Chondrocyte (in vitro differentiated cells): ENCODE measurements at regions not wholly inside any gene's neighbourhood (a gene's known extent, or its start where the extent isn't known, plus 50 kb on each side); places are given as distances from the start of the nearest gene placed in this dataset.

ENCODE experiments used
- DNase-seq: peaks from one replicate; pipeline ENCODE4 v3.0.0; 2021; ENCODE audit warnings: mixed read lengths, low spot score
- H3K27ac Mint-ChIP-seq: one replicate; pipeline ENCODE4 v1.8.0; 2021; ENCODE audit warnings: mild to moderate bottlenecking, moderate library complexity, mixed read lengths; ENCODE audit not compliant: unreplicated experiment
- H3K27me3 Mint-ChIP-seq: 2 replicates; pipeline ENCODE4 v1.8.0; 2021; ENCODE audit warnings: low read depth, mixed read lengths
- H3K36me3 Mint-ChIP-seq: 2 replicates; pipeline ENCODE4 v1.8.0; 2021; ENCODE audit warnings: low read depth, mixed read lengths
- H3K4me1 Mint-ChIP-seq: 2 replicates; pipeline ENCODE4 v1.8.0; 2021; ENCODE audit warnings: low read depth, mild to moderate bottlenecking, mixed read lengths
- H3K4me3 Mint-ChIP-seq: one replicate; pipeline ENCODE4 v1.8.0; 2021; ENCODE audit warnings: mild to moderate bottlenecking, moderate library complexity, mixed read lengths; ENCODE audit not compliant: unreplicated experiment
- H3K9me3 Mint-ChIP-seq: 2 replicates; pipeline ENCODE4 v1.8.0; 2021; ENCODE audit warnings: low read depth, mixed read lengths
- TF ChIP-seq, protein P1 (sequence below): fragments of 200-600 bp; sonication (generic); IDR thresholded peaks from 2 replicates; pipeline ENCODE4 v1.5.0; 2021; ENCODE audit warnings: antibody characterized with exemption, mild to moderate bottlenecking, moderate library complexity

DNA sequence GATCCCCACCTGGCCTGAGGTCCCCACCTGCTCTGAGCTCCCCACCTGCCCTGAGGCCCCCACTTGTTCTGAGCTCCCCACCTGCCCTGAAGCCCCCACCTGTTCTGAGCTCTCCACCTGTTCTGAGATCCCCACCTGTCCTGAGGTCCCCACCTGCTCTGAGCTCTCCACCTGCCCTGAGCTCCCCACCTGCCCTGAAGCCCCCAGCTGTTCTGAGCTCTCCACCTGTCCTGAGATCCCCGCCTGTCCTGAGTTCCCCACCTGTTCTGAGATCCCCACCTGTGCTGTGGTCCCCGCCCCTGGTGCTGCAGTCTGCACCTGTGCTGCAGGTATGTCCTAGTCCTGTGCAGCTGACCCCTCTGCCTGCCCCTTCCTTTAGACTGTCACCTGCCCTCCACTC lies 561.6 kb downstream of the TCERG1L start:
- Mint-ChIP-seq H3K4me3 (no peak overlapping the region), H3K27me3 (no peaks in the 10 kb centered on the region), H3K4me1 (no peaks in the 10 kb centered on the region), H3K9me3 (peaks cover 37% of the 10 kb centered on the region), H3K36me3 (no peaks in the 10 kb centered on the region), H3K27ac (no peak overlapping the region)
- DNase-seq, result peak; percentile 71
- TF ChIP-seq, protein P1, sequence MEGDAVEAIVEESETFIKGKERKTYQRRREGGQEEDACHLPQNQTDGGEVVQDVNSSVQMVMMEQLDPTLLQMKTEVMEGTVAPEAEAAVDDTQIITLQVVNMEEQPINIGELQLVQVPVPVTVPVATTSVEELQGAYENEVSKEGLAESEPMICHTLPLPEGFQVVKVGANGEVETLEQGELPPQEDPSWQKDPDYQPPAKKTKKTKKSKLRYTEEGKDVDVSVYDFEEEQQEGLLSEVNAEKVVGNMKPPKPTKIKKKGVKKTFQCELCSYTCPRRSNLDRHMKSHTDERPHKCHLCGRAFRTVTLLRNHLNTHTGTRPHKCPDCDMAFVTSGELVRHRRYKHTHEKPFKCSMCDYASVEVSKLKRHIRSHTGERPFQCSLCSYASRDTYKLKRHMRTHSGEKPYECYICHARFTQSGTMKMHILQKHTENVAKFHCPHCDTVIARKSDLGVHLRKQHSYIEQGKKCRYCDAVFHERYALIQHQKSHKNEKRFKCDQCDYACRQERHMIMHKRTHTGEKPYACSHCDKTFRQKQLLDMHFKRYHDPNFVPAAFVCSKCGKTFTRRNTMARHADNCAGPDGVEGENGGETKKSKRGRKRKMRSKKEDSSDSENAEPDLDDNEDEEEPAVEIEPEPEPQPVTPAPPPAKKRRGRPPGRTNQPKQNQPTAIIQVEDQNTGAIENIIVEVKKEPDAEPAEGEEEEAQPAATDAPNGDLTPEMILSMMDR, result no peak

DNA sequence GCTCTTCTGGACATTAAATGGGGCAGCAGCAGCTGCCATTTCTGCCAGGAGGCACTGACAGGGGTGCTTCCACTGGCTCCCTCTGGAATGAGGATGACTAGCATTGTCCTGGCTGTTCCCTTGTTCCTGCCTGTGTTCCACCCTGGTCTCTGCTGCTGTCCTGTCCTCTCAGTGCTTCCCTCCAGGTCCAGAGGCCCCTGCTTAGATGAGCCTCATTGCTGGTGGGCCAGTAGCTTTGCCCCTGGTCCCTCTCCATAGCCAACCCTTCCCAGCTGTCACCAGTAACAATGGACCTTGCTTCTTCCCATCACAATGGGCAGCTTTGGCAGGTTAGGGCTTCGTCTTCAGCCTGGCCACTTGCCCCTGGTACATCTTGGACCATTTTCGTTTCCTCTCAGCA lies 561.1 kb downstream of the TCERG1L start:
- Mint-ChIP-seq H3K9me3 (peaks cover 41% of the 10 kb centered on the region), H3K4me1 (no peaks in the 10 kb centered on the region), H3K27me3 (no peaks in the 10 kb centered on the region), H3K27ac (no peak overlapping the region), H3K36me3 (no peaks in the 10 kb centered on the region), H3K4me3 (no peak overlapping the region)
- DNase-seq, result peak; percentile 28
- TF ChIP-seq, protein P1, result no peak

DNA sequence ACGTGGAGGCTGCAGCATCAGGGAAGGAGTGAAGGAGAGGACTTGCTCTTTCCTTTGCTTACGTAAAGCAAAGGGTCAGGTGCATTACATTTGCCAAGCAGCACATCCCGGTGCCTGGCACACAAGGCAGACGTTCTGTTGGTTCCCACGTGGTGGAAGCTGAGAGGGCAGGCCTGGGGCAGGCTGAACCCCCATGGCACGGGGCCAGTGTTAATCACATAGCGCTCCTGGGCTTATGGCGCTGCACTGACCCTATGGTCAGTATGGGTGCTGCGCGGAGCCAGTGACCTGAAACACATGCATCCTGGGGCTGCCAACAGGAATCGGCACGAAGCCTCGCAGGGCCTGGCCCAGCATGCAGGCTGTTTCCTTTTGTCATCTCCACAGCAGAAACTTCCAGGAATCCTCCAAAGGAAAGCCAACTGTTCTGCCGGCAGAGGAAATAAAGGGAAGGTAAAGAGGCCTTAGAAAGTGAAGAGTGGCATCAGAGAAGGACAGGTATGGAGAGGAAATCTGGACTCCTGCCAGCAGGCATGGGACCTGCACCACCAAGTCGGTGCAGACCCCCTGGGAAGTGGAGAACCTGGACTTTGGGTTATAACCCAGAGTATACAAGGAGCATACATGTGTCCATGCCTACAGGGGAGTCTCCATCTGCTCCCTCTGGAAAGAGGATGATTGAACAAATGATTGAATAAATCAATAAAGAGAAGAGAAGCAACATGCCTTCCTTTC lies 560.2 kb downstream of the TCERG1L start:
- TF ChIP-seq, protein P1, result no peak
- no peaks in the 10 kb centered on the region for H3K4me1 Mint-ChIP-seq
- DNase-seq, result peak; percentile 68
- no peak overlapping the region for H3K27ac Mint-ChIP-seq
- H3K9me3 Mint-ChIP-seq, result peaks cover 46% of the 10 kb centered on the region
- H3K4me3 Mint-ChIP-seq, result no peak overlapping the region
- no peaks in the 10 kb centered on the region for H3K27me3 Mint-ChIP-seq
- H3K36me3 Mint-ChIP-seq, result no peaks in the 10 kb centered on the region

DNA sequence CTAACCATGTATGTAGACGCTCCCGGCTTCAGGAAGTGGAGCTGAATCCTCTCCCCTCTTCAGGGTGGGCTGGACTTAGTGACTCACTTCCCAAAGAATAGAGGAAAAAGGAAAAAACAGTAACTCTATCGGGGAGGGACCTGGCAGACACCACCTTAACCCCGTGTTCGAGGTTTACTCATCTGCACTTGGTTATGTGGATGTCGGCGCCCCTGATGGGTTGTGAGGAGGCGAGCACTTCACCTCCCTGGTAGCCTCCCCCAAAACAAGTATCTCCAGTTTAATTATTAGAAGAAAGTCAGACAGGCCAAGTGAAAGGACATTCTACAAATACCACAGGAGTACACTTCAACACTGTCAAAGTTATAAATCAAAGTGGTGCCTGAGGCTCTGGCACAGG lies 559.7 kb downstream of the TCERG1L start:
- H3K36me3 Mint-ChIP-seq, result no peaks in the 10 kb centered on the region
- TF ChIP-seq, protein P1, result no peak
- peaks cover 52% of the 10 kb centered on the region for H3K9me3 Mint-ChIP-seq
- no peak overlapping the region for H3K27ac Mint-ChIP-seq
- no peaks in the 10 kb centered on the region for H3K27me3 Mint-ChIP-seq
- no peak overlapping the region for H3K4me3 Mint-ChIP-seq
- DNase-seq, result peak; percentile 38
- no peaks in the 10 kb centered on the region for H3K4me1 Mint-ChIP-seq

DNA sequence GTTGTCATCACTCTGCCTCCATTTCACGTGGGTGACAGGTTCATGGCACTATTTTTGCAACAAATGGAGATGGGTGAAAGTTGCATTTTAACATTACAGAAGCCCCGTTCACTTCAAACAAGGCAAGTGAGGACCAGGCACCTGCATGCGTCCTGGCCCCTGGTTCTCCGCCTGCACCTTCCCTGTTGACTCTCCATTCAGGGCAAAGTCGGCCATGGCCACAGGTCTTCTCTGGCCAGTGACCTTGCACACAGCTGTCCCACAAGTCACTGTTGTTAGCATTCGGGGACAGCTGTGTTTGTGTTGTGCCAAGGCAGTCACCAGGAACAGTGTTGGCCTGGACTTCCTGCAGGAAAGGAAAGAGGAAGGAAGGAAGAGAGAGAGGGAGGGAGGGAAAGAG lies 554.9 kb downstream of the TCERG1L start:
- H3K27ac Mint-ChIP-seq, result no peak overlapping the region

More for the DNA sequence above, 554.9 kb downstream of the TCERG1L start:
- Mint-ChIP-seq H3K4me3 (no peak overlapping the region), H3K36me3 (peaks cover 2% of the 10 kb centered on the region), H3K9me3 (peaks cover 41% of the 10 kb centered on the region), H3K4me1 (no peaks in the 10 kb centered on the region), H3K27me3 (no peaks in the 10 kb centered on the region)
- TF ChIP-seq, protein P1, result no peak
- peak; percentile 63 for DNase-seq
